ENCODE measurements at regions not wholly inside any gene's neighbourhood (a gene's known extent, or its start where the extent isn't known, plus 50 kb on each side); places are given as distances from the start of the nearest gene placed in this dataset.

- TF ChIP-seq FOXM1 (IDR thresholded peaks at IDR 0.05; ENCODE audit: low read depth), result no peak
- TF ChIP-seq POLR2AphosphoS5 (IDR thresholded peaks at IDR 0.05; ENCODE audit: low read depth, low read length), result no peak
- TF ChIP-seq, protein P1, sequence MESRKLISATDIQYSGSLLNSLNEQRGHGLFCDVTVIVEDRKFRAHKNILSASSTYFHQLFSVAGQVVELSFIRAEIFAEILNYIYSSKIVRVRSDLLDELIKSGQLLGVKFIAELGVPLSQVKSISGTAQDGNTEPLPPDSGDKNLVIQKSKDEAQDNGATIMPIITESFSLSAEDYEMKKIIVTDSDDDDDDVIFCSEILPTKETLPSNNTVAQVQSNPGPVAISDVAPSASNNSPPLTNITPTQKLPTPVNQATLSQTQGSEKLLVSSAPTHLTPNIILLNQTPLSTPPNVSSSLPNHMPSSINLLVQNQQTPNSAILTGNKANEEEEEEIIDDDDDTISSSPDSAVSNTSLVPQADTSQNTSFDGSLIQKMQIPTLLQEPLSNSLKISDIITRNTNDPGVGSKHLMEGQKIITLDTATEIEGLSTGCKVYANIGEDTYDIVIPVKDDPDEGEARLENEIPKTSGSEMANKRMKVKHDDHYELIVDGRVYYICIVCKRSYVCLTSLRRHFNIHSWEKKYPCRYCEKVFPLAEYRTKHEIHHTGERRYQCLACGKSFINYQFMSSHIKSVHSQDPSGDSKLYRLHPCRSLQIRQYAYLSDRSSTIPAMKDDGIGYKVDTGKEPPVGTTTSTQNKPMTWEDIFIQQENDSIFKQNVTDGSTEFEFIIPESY (IDR thresholded peaks at IDR 0.05; ENCODE audit: borderline replicate concordance, low read depth), result no peak
- TF ChIP-seq REST (IDR thresholded peaks at IDR 0.05; ENCODE audit: low read depth, low read length), result no peak
- TF ChIP-seq SMC3 (IDR thresholded peaks at IDR 0.05; ENCODE audit: low read depth, low read length), result no peak
- TF ChIP-seq, protein P2, sequence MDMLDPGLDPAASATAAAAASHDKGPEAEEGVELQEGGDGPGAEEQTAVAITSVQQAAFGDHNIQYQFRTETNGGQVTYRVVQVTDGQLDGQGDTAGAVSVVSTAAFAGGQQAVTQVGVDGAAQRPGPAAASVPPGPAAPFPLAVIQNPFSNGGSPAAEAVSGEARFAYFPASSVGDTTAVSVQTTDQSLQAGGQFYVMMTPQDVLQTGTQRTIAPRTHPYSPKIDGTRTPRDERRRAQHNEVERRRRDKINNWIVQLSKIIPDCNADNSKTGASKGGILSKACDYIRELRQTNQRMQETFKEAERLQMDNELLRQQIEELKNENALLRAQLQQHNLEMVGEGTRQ (IDR thresholded peaks at IDR 0.05; ENCODE audit: borderline replicate concordance, low read depth, low read length), result no peak
- TF ChIP-seq, protein P3, sequence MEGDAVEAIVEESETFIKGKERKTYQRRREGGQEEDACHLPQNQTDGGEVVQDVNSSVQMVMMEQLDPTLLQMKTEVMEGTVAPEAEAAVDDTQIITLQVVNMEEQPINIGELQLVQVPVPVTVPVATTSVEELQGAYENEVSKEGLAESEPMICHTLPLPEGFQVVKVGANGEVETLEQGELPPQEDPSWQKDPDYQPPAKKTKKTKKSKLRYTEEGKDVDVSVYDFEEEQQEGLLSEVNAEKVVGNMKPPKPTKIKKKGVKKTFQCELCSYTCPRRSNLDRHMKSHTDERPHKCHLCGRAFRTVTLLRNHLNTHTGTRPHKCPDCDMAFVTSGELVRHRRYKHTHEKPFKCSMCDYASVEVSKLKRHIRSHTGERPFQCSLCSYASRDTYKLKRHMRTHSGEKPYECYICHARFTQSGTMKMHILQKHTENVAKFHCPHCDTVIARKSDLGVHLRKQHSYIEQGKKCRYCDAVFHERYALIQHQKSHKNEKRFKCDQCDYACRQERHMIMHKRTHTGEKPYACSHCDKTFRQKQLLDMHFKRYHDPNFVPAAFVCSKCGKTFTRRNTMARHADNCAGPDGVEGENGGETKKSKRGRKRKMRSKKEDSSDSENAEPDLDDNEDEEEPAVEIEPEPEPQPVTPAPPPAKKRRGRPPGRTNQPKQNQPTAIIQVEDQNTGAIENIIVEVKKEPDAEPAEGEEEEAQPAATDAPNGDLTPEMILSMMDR (IDR thresholded peaks at IDR 0.05), result no peak
- no peak for TF ChIP-seq YY1 (IDR thresholded peaks at IDR 0.05; ENCODE audit: low read depth)
- TF ChIP-seq CHD2 (IDR thresholded peaks at IDR 0.05; ENCODE audit: low read length, partially characterized antibody), result no peak
Observed at GRCh38 chr14:45491914-45492313, 238.9 kb upstream of the MIS18BP1 start.
